ENCODE measurements at regions not wholly inside any gene's neighbourhood (a gene's known extent, or its start where the extent isn't known, plus 50 kb on each side); places are given as distances from the start of the nearest gene placed in this dataset.
"Not testable (repeated sequence)": the region's sequence is repeated elsewhere in the genome, so short reads cannot be mapped to it uniquely, and the experiment has no call there.

- no peaks in the 10 kb centered on the region for H3K27me3 ChIP-seq (ENCODE audit: insufficient read depth, low read depth)
- H3K4me2 ChIP-seq = no peak overlapping the region
- H3K4me3 ChIP-seq (IDR thresholded peaks at IDR 0.05; ENCODE audit: insufficient read depth, low read depth, low read length) = no peak overlapping the region
- H3K4me1 ChIP-seq (ENCODE audit: low read depth, poor library complexity, severe bottlenecking) = peaks cover 10% of the 10 kb centered on the region
- no peak overlapping the region for H2AFZ ChIP-seq (ENCODE audit: low read depth)
- TF ChIP-seq CTCF (conservative IDR thresholded peaks at IDR 0.05; ENCODE audit: low read depth, low read length) = no peak
- H4K20me1 ChIP-seq (ENCODE audit: insufficient read depth) = no peaks in the 10 kb centered on the region
- no peak overlapping the region for H3K9ac ChIP-seq
- H3K79me2 ChIP-seq (ENCODE audit: insufficient read depth, low read depth) = no peaks in the 10 kb centered on the region
- no peak overlapping the region for H3K27ac ChIP-seq
- H3K36me3 ChIP-seq (ENCODE audit: insufficient read depth) = no peaks in the 10 kb centered on the region
Measured at GRCh38 chr15:20643024-20643770, 101.6 kb upstream of the GOLGA6L6 start.

- H3K36me3 ChIP-seq (ENCODE audit: insufficient read depth) = no peaks in the 10 kb centered on the region
- no peaks in the 10 kb centered on the region for H3K79me2 ChIP-seq (ENCODE audit: insufficient read depth, low read depth)
- H3K27ac ChIP-seq = no peak overlapping the region
- H3K4me1 ChIP-seq (ENCODE audit: low read depth, poor library complexity, severe bottlenecking) = peaks cover 10% of the 10 kb centered on the region
- no peak overlapping the region for H3K4me2 ChIP-seq
- H3K27me3 ChIP-seq (ENCODE audit: insufficient read depth, low read depth) = no peaks in the 10 kb centered on the region
- no peak overlapping the region for H3K9ac ChIP-seq
- no peaks in the 10 kb centered on the region for H4K20me1 ChIP-seq (ENCODE audit: insufficient read depth)
- no peak overlapping the region for H3K4me3 ChIP-seq (IDR thresholded peaks at IDR 0.05; ENCODE audit: insufficient read depth, low read depth, low read length)
- no peak overlapping the region for H2AFZ ChIP-seq (ENCODE audit: low read depth)
- TF ChIP-seq CTCF (conservative IDR thresholded peaks at IDR 0.05; ENCODE audit: low read depth, low read length) = no peak
Measured at GRCh38 chr15:20642054-20642767, 100.6 kb upstream of the GOLGA6L6 start.

- not testable (repeated sequence) for H3K27ac ChIP-seq; H3K4me2 ChIP-seq; H3K9ac ChIP-seq; H3K4me3 ChIP-seq (IDR thresholded peaks at IDR 0.05; ENCODE audit: insufficient read depth, low read depth, low read length); H3K4me1 ChIP-seq (ENCODE audit: low read depth, poor library complexity, severe bottlenecking); H3K36me3 ChIP-seq (ENCODE audit: insufficient read depth); H2AFZ ChIP-seq (ENCODE audit: low read depth); H3K79me2 ChIP-seq (ENCODE audit: insufficient read depth, low read depth); H4K20me1 ChIP-seq (ENCODE audit: insufficient read depth); H3K27me3 ChIP-seq (ENCODE audit: insufficient read depth, low read depth)
Measured at GRCh38 chr15:20640427-20640826, 98.8 kb upstream of the GOLGA6L6 start.

- H4K20me1 ChIP-seq (ENCODE audit: insufficient read depth); H3K9ac ChIP-seq; H2AFZ ChIP-seq (ENCODE audit: low read depth); H3K27me3 ChIP-seq (ENCODE audit: insufficient read depth, low read depth); H3K27ac ChIP-seq; H3K79me2 ChIP-seq (ENCODE audit: insufficient read depth, low read depth); H3K4me2 ChIP-seq; H3K4me3 ChIP-seq (IDR thresholded peaks at IDR 0.05; ENCODE audit: insufficient read depth, low read depth, low read length); H3K4me1 ChIP-seq (ENCODE audit: low read depth, poor library complexity, severe bottlenecking); H3K36me3 ChIP-seq (ENCODE audit: insufficient read depth): not testable (repeated sequence)
Measured at GRCh38 chr15:20639224-20639623, 97.6 kb upstream of the GOLGA6L6 start.

DNA sequence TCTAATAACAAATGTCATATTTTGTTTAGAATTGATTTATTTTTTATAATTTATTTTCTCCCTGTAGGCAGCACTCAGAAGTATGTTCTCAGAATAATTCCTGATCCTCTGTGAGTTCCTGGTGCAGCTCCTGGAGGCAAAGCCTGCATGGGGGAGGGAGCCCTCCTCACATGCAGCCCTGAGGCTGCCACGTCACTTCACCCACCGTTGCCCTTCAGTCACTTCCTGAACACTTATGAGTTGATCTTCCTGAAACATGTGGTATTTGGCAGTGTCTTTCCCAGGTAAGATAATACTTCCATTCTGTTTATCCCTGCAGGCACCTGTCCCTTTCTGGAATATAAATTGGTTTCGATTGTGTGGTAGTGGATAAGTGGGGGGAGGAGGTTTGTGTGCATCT, 95.9 kb upstream of the GOLGA6L6 start:
- not testable (repeated sequence) for H3K4me2 ChIP-seq; H3K27ac ChIP-seq; H4K20me1 ChIP-seq (ENCODE audit: insufficient read depth); H3K9ac ChIP-seq; H2AFZ ChIP-seq (ENCODE audit: low read depth); H3K4me1 ChIP-seq (ENCODE audit: low read depth, poor library complexity, severe bottlenecking); H3K27me3 ChIP-seq (ENCODE audit: insufficient read depth, low read depth); H3K36me3 ChIP-seq (ENCODE audit: insufficient read depth); H3K4me3 ChIP-seq (IDR thresholded peaks at IDR 0.05; ENCODE audit: insufficient read depth, low read depth, low read length); H3K79me2 ChIP-seq (ENCODE audit: insufficient read depth, low read depth)

- not testable (repeated sequence) for H3K9ac ChIP-seq; H3K4me1 ChIP-seq (ENCODE audit: low read depth, poor library complexity, severe bottlenecking); H2AFZ ChIP-seq (ENCODE audit: low read depth); H3K79me2 ChIP-seq (ENCODE audit: insufficient read depth, low read depth); H3K36me3 ChIP-seq (ENCODE audit: insufficient read depth); H4K20me1 ChIP-seq (ENCODE audit: insufficient read depth); H3K27me3 ChIP-seq (ENCODE audit: insufficient read depth, low read depth); H3K27ac ChIP-seq; H3K4me3 ChIP-seq (IDR thresholded peaks at IDR 0.05; ENCODE audit: insufficient read depth, low read depth, low read length); H3K4me2 ChIP-seq
Measured at GRCh38 chr15:20629526-20629925, 87.9 kb upstream of the GOLGA6L6 start.

- not testable (repeated sequence) for H3K27me3 ChIP-seq (ENCODE audit: insufficient read depth, low read depth); H2AFZ ChIP-seq (ENCODE audit: low read depth); H3K27ac ChIP-seq; H3K4me2 ChIP-seq; H3K9ac ChIP-seq; H3K4me3 ChIP-seq (IDR thresholded peaks at IDR 0.05; ENCODE audit: insufficient read depth, low read depth, low read length); H4K20me1 ChIP-seq (ENCODE audit: insufficient read depth); H3K36me3 ChIP-seq (ENCODE audit: insufficient read depth); H3K79me2 ChIP-seq (ENCODE audit: insufficient read depth, low read depth); H3K4me1 ChIP-seq (ENCODE audit: low read depth, poor library complexity, severe bottlenecking)
Measured at GRCh38 chr15:20628538-20628937, 86.9 kb upstream of the GOLGA6L6 start.

GRCh38 chr15:20625469-20625868, 83.9 kb upstream of the GOLGA6L6 start:
- not testable (repeated sequence) for H2AFZ ChIP-seq (ENCODE audit: low read depth); H3K9ac ChIP-seq; H3K36me3 ChIP-seq (ENCODE audit: insufficient read depth); H3K79me2 ChIP-seq (ENCODE audit: insufficient read depth, low read depth); H3K4me2 ChIP-seq; H4K20me1 ChIP-seq (ENCODE audit: insufficient read depth); H3K4me1 ChIP-seq (ENCODE audit: low read depth, poor library complexity, severe bottlenecking); H3K27me3 ChIP-seq (ENCODE audit: insufficient read depth, low read depth); H3K27ac ChIP-seq; H3K4me3 ChIP-seq (IDR thresholded peaks at IDR 0.05; ENCODE audit: insufficient read depth, low read depth, low read length)

Measured in KMS-11 (cell line).